Right lobe of liver (tissue), 4 donors: ENCODE measurements at regions not wholly inside any gene's neighbourhood (a gene's known extent, or its start where the extent isn't known, plus 50 kb on each side); places are given as distances from the start of the nearest gene placed in this dataset.

Source experiments
- CTCF ChIP-seq, 4 donors: fragments of 200-600 bp in 3 of 4; fragments of 450-650 bp in 1 of 4; IDR thresholded peaks; one replicate each; pipeline versions ENCODE4 v1.5.1 to v1.8.0; 2016 to 2022; ENCODE audit warnings: antibody characterized with exemption in 4 of 4, mild to moderate bottlenecking in 2 of 4
- POLR2A ChIP-seq: fragments of 450-650 bp; IDR thresholded peaks from one replicate; pipeline ENCODE4 v1.6.1; 2017; ENCODE audit warnings: antibody characterized with exemption, mild to moderate bottlenecking
- donor health status: DM: no; HTN: no; CAD: no.
- donor health status: DM: no; HTN: no; CAD: no.
- donor health status: DM: no; HTN: yes; CAD: no.

- TF ChIP-seq CTCF (IDR thresholded peaks at IDR 0.05) (no peak), POLR2A (no peak)
Measured at GRCh38 chr4:79209081-79209480, 116.8 kb downstream of the NAA11 start.
